Upper lobe of left lung (tissue), 4 donors: ENCODE measurements at regions not wholly inside any gene's neighbourhood (a gene's known extent, or its start where the extent isn't known, plus 50 kb on each side); places are given as distances from the start of the nearest gene placed in this dataset.

ENCODE experiments used
- CTCF ChIP-seq, 6 experiments: fragments of 450-650 bp in 4 of 6; fragments of 200-600 bp in 2 of 6; sonication (generic) in 2 of 6; IDR thresholded peaks; one replicate each; pipeline ENCODE4 v1.5.1; 2016 to 2019; ENCODE audit warnings: antibody characterized with exemption in 6 of 6
- EP300 ChIP-seq, 4 donors: sonication (generic); formaldehyde crosslinking; IDR thresholded peaks; one replicate each; pipeline ENCODE4 v1.5.1; 2017; ENCODE audit warnings: antibody characterized with exemption in 4 of 4, control low read depth in 2 of 4
- POLR2A ChIP-seq, 4 donors: fragments of 450-650 bp; IDR thresholded peaks; one replicate each; pipeline ENCODE4 v1.5.1; 2016 to 2017; ENCODE audit warnings: antibody characterized with exemption in 4 of 4, mild to moderate bottlenecking in 2 of 4
- POLR2AphosphoS5 ChIP-seq, 2 donors: sonication (generic); formaldehyde crosslinking; IDR thresholded peaks; one replicate each; pipeline ENCODE4 v1.5.1; 2017; ENCODE audit warnings: antibody characterized with exemption in 2 of 2

DNA sequence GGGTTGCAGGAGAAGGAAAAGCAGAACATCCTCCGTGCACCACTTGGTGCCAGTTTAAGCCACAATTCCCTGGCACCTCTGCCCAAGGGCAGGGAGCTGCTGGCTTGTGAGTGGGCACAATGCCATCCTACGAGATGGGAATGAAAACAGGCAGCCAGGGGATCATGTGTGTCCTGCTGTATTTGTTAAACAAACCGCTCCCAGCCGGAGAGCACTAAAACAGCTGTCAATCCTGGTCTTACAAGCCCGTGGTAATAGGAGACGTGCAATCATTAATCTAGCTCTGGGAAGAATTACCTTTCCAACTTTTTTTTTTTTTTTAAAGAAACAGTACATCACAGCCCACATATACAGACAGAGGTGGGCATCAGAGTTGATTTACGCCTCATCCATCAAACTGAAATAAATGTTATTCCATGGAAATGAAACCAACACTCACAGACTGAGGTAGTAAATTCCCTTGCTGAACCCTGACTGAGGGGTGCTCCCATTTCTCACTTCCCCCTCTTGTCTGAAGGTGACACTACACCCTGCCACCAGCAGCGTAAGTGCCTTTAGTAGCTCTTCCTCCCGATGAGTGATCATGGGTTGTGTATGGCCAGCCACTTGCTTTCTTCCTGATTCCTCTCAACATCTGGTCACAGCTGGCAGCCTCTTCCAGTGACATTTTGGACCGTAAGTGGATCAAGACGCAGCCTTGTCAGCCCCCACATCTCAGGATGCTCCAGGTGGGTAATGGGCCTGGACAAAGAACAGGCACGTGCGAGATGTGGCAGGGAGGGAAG is 143.8 kb downstream of the TEX36 start:
- TF ChIP-seq CTCF (IDR thresholded peaks at IDR 0.05) (no peak), POLR2A (IDR thresholded peaks at IDR 0.05) (no peak), EP300 (IDR thresholded peaks at IDR 0.05) (no peak), POLR2AphosphoS5 (IDR thresholded peaks at IDR 0.05) (no peak)
